BE2C (cell line): ENCODE measurements at regions not wholly inside any gene's neighbourhood (a gene's known extent, or its start where the extent isn't known, plus 50 kb on each side); places are given as distances from the start of the nearest gene placed in this dataset.

Source experiments
- DNase-seq: peaks from one replicate; pipeline ENCODE4 v3.0.0-alpha.2; 2020
- H3K27me3 ChIP-seq: fragments of 250-450 bp; sonication (Bioruptor Pico); 2 replicates; pipeline ENCODE4 v1.5.1; 2020; ENCODE audit warnings: mild to moderate bottlenecking
- H3K36me3 ChIP-seq: fragments of 250-450 bp; sonication (Bioruptor Pico); 2 replicates; pipeline ENCODE4 v1.5.1; 2020; ENCODE audit warnings: mild to moderate bottlenecking
- H3K4me1 ChIP-seq: fragments of 250-450 bp; sonication (Bioruptor Pico); 2 replicates; pipeline ENCODE4 v1.5.1; 2020
- H3K4me3 ChIP-seq: 2 replicates; pipeline ENCODE4 v1.5.1; 2011; ENCODE audit warnings: low read depth, low read length
- H3K9me3 ChIP-seq: fragments of 250-450 bp; sonication (Bioruptor Pico); 2 replicates; pipeline ENCODE4 v1.5.1; 2020
- TF ChIP-seq, protein P1 (sequence below): IDR thresholded peaks from 2 replicates; pipeline ENCODE4 v1.5.1; 2012; ENCODE audit warnings: mild to moderate bottlenecking, low read depth, low read length

DNA sequence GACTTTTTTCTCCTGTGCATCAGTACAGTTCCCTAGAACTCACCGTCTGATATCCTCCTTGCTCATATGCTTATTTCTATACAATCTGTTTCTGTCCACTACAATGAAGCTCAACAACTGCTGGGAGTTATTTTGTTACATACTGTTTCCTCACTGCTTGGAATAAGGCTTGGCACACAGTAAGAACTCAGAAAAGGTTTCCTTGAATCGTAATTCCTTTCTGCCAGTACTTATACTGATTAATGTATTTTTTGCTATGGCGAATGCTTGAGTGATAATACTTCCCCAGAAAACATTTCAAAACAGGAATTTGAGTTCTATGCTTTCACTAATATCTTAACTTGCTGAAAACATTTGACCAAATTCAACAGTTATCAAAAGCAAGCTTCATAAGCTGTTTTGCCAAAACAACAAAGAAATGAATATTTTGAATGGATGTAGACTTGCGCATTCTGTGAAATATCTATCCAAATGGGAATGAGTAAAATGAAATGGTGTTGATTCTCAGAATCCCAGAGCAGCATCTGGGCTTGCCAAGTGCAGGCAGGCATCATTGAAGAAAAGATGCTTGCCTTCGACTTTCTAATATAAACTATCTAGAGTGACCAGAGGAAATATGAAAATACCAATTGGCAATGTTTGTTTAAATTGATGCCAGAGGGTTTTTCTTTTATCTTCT is 286.3 kb downstream of the RAP2B start:
- no peak overlapping the region for H3K4me3 ChIP-seq
- TF ChIP-seq, protein P1, sequence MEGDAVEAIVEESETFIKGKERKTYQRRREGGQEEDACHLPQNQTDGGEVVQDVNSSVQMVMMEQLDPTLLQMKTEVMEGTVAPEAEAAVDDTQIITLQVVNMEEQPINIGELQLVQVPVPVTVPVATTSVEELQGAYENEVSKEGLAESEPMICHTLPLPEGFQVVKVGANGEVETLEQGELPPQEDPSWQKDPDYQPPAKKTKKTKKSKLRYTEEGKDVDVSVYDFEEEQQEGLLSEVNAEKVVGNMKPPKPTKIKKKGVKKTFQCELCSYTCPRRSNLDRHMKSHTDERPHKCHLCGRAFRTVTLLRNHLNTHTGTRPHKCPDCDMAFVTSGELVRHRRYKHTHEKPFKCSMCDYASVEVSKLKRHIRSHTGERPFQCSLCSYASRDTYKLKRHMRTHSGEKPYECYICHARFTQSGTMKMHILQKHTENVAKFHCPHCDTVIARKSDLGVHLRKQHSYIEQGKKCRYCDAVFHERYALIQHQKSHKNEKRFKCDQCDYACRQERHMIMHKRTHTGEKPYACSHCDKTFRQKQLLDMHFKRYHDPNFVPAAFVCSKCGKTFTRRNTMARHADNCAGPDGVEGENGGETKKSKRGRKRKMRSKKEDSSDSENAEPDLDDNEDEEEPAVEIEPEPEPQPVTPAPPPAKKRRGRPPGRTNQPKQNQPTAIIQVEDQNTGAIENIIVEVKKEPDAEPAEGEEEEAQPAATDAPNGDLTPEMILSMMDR = no peak
- H3K4me1 ChIP-seq = no peaks in the 10 kb centered on the region
- H3K9me3 ChIP-seq = 0 out of 2 replicates have a peak, but pooled peaks cover 2% of the 10 kb centered on the region
- no peaks in the 10 kb centered on the region for H3K27me3 ChIP-seq
- no peaks in the 10 kb centered on the region for H3K36me3 ChIP-seq
- no peak for DNase-seq

GRCh38 chr3:153456833-153457545 is 295.0 kb downstream of the RAP2B start:
- DNase-seq = no peak
- Histone ChIP-seq H3K27me3 (no peaks in the 10 kb centered on the region), H3K4me3 (no peak overlapping the region), H3K9me3 (no peaks in the 10 kb centered on the region), H3K4me1 (no peaks in the 10 kb centered on the region), H3K36me3 (no peaks in the 10 kb centered on the region)
- TF ChIP-seq, protein P1 = no peak

- no peaks in the 10 kb centered on the region for H3K9me3 ChIP-seq
- H3K36me3 ChIP-seq = no peaks in the 10 kb centered on the region
- TF ChIP-seq, protein P1 = no peak
- no peak overlapping the region for H3K4me3 ChIP-seq
- H3K27me3 ChIP-seq = no peaks in the 10 kb centered on the region
- no peak for DNase-seq
- no peaks in the 10 kb centered on the region for H3K4me1 ChIP-seq
Measured at GRCh38 chr3:153458881-153459280, 296.9 kb downstream of the RAP2B start.

DNA sequence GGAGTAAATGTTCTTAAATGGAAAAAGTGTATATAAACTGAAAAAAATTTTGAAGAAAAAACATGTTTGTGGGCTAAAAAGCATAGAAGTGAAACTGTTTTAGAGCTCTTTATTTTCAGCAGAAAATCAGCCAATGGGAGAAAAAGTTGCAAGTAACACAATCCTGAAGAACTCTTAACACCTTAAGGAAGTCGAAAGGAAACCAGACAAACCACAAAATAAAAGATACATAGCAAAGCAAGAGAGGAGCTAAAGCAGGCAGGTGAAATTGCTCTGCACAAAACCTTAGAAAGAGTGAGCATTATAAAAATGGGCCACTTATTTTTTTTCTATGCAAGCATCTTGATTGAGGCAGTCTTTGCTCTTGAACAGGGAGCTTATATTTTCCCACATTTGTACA is 300.5 kb downstream of the RAP2B start:
- Histone ChIP-seq H3K36me3 (no peaks in the 10 kb centered on the region), H3K27me3 (no peaks in the 10 kb centered on the region)

GRCh38 chr3:153463895-153464294 is 301.9 kb downstream of the RAP2B start:
- Histone ChIP-seq H3K4me3 (no peak overlapping the region), H3K4me1 (no peaks in the 10 kb centered on the region), H3K9me3 (no peaks in the 10 kb centered on the region), H3K36me3 (no peaks in the 10 kb centered on the region), H3K27me3 (no peaks in the 10 kb centered on the region)
- TF ChIP-seq, protein P1 = no peak
- DNase-seq = no peak

More for the DNA sequence above, 300.5 kb downstream of the RAP2B start:
- Histone ChIP-seq H3K4me1 (no peaks in the 10 kb centered on the region), H3K4me3 (no peak overlapping the region), H3K9me3 (no peaks in the 10 kb centered on the region)
- DNase-seq = no peak
- TF ChIP-seq, protein P1 = no peak

DNA sequence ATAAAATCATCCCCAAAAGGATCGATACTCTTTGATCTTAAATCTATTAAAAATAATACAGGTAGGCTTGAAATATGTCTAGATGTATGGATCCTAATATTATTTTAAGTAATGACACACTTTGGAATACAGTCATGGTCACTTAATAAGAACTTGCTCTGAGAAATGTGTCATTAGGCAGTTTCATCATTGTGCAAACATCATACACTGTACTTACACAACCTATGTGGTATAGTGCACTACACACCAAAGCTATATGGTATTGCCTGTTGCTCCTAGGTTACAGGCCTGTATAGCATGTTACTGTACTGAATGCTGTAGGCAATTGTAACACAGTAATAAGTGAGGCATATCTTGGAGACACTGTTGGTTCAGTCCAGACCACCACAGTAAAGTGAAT is 307.1 kb downstream of the RAP2B start:
- TF ChIP-seq, protein P1 = no peak
- no peaks in the 10 kb centered on the region for H3K4me1 ChIP-seq
- H3K4me3 ChIP-seq = no peak overlapping the region
- no peaks in the 10 kb centered on the region for H3K9me3 ChIP-seq
- H3K36me3 ChIP-seq = no peaks in the 10 kb centered on the region
- DNase-seq = no peak
- H3K27me3 ChIP-seq = no peaks in the 10 kb centered on the region
